ENCODE measurements at regions not wholly inside any gene's neighbourhood (a gene's known extent, or its start where the extent isn't known, plus 50 kb on each side); places are given as distances from the start of the nearest gene placed in this dataset.

GRCh38 chr3:25142609-25143355 lies 285.3 kb upstream of the RARB start:
- no peak overlapping the region for H3K4me3 ChIP-seq (ENCODE audit: low read length)
- no peak for DNase-seq (ENCODE audit: low read depth)
- TF ChIP-seq CTCF (conservative IDR thresholded peaks at IDR 0.05; ENCODE audit: low read length) = no peak

- no peak overlapping the region for H3K4me3 ChIP-seq (ENCODE audit: low read length)
- TF ChIP-seq CTCF (conservative IDR thresholded peaks at IDR 0.05; ENCODE audit: low read length) = no peak
- no peak for DNase-seq (ENCODE audit: low read depth)
Observed at GRCh38 chr3:25143356-25144025, 284.6 kb upstream of the RARB start.

- no peak overlapping the region for H3K4me3 ChIP-seq (ENCODE audit: low read length)
- no peak for TF ChIP-seq CTCF (conservative IDR thresholded peaks at IDR 0.05; ENCODE audit: low read length)
- no peak for DNase-seq (ENCODE audit: low read depth)
Observed at GRCh38 chr3:25144430-25144829, 283.6 kb upstream of the RARB start.

GRCh38 chr3:25145176-25145575 lies 282.9 kb upstream of the RARB start:
- no peak for TF ChIP-seq CTCF (conservative IDR thresholded peaks at IDR 0.05; ENCODE audit: low read length)
- no peak for DNase-seq (ENCODE audit: low read depth)
- H3K4me3 ChIP-seq (ENCODE audit: low read length) = no peak overlapping the region

- H3K4me3 ChIP-seq (ENCODE audit: low read length) = no peak overlapping the region
- no peak for TF ChIP-seq CTCF (conservative IDR thresholded peaks at IDR 0.05; ENCODE audit: low read length)
- DNase-seq (ENCODE audit: low read depth) = no peak
Observed at GRCh38 chr3:25150199-25150598, 277.9 kb upstream of the RARB start.

GRCh38 chr3:25151281-25151902 lies 276.7 kb upstream of the RARB start:
- no peak overlapping the region for H3K4me3 ChIP-seq (ENCODE audit: low read length)
- DNase-seq (ENCODE audit: low read depth) = no peak
- TF ChIP-seq CTCF (conservative IDR thresholded peaks at IDR 0.05; ENCODE audit: low read length) = no peak

All from AG10803 (cell line).